ENCODE measurements at regions not wholly inside any gene's neighbourhood (a gene's known extent, or its start where the extent isn't known, plus 50 kb on each side); places are given as distances from the start of the nearest gene placed in this dataset.

GRCh38 chr5:63727583-63727982, 234.7 kb downstream of the HTR1A start:
- DNase-seq (ENCODE audit: low read depth in 2 of 2), result no peak

GRCh38 chr5:63726496-63726895, 235.7 kb downstream of the HTR1A start:
- no peak for DNase-seq (ENCODE audit: low read depth in 2 of 2)

- no peak for DNase-seq (ENCODE audit: low read depth in 2 of 2)
These were observed 243.1 kb downstream of the HTR1A start for GRCh38 chr5:63719147-63719546.

GRCh38 chr5:63700241-63700640, 262.0 kb downstream of the HTR1A start:
- DNase-seq (ENCODE audit: low read depth in 2 of 2), result no peak

- no peak for DNase-seq (ENCODE audit: low read depth in 2 of 2)
These were observed 264.4 kb downstream of the HTR1A start for GRCh38 chr5:63697811-63698210.

GRCh38 chr5:63690546-63690945, 271.7 kb downstream of the HTR1A start:
- DNase-seq (ENCODE audit: low read depth in 2 of 2), result no peak

GRCh38 chr5:63687854-63688516, 274.3 kb downstream of the HTR1A start:
- DNase-seq (ENCODE audit: low read depth in 2 of 2), result no peak

- no peak for DNase-seq (ENCODE audit: low read depth in 2 of 2)
These were observed 275.3 kb downstream of the HTR1A start for GRCh38 chr5:63686938-63687337.

GRCh38 chr5:63686181-63686580, 276.1 kb downstream of the HTR1A start:
- no peak for DNase-seq (ENCODE audit: low read depth in 2 of 2)

- no peak for DNase-seq (ENCODE audit: low read depth in 2 of 2)
These were observed 276.8 kb downstream of the HTR1A start for GRCh38 chr5:63685454-63685853.

GRCh38 chr5:63674881-63675280, 287.4 kb downstream of the HTR1A start:
- DNase-seq (ENCODE audit: low read depth in 2 of 2), result no peak

GRCh38 chr5:63655043-63655442, 307.2 kb downstream of the HTR1A start:
- DNase-seq (ENCODE audit: low read depth in 2 of 2), result no peak

GRCh38 chr5:63650581-63650980, 311.7 kb downstream of the HTR1A start:
- no peak for DNase-seq (ENCODE audit: low read depth in 2 of 2)

- no peak for DNase-seq (ENCODE audit: low read depth in 2 of 2)
These were observed 313.9 kb downstream of the HTR1A start for GRCh38 chr5:63648376-63648775.

GRCh38 chr5:63629951-63630630, 332.2 kb downstream of the HTR1A start:
- no peak for DNase-seq (ENCODE audit: low read depth in 2 of 2)

- no peak for DNase-seq (ENCODE audit: low read depth in 2 of 2)
These were observed 348.8 kb downstream of the HTR1A start for GRCh38 chr5:63613442-63613841.

GRCh38 chr5:63603996-63604395, 358.2 kb downstream of the HTR1A start:
- DNase-seq (ENCODE audit: low read depth in 2 of 2), result no peak

- DNase-seq (ENCODE audit: low read depth in 2 of 2), result no peak
These were observed 359.3 kb downstream of the HTR1A start for GRCh38 chr5:63602971-63603370.

- DNase-seq (ENCODE audit: low read depth in 2 of 2), result no peak
These were observed 366.0 kb downstream of the HTR1A start for GRCh38 chr5:63596254-63596653.

- no peak for DNase-seq (ENCODE audit: low read depth in 2 of 2)
These were observed 388.9 kb downstream of the HTR1A start for GRCh38 chr5:63573380-63573779.

GRCh38 chr5:63572740-63573139, 389.5 kb downstream of the HTR1A start:
- no peak for DNase-seq (ENCODE audit: low read depth in 2 of 2)

GRCh38 chr5:63570752-63571151, 391.5 kb downstream of the HTR1A start:
- DNase-seq (ENCODE audit: low read depth in 2 of 2), result no peak

- no peak for DNase-seq (ENCODE audit: low read depth in 2 of 2)
These were observed 397.5 kb downstream of the HTR1A start for GRCh38 chr5:63564789-63565188.

Data from stimulated activated CD4-positive, alpha-beta T cell treated with anti-CD3 and anti-CD28 coated beads, Interleukin-15, amount 100 ng/mL, for 48 hours (primary cell).